Nephron (organoid): ENCODE measurements at regions not wholly inside any gene's neighbourhood (a gene's known extent, or its start where the extent isn't known, plus 50 kb on each side); places are given as distances from the start of the nearest gene placed in this dataset.

Experiments
- H3K27ac Mint-ChIP-seq, 3 experiments: 2 replicates each; pipeline ENCODE4 v1.8.0; 2020; ENCODE audit warnings: mixed read lengths in 3 of 3, mild to moderate bottlenecking in 2 of 3, moderate library complexity in 1 of 3
- H3K27me3 Mint-ChIP-seq: 2 replicates; pipeline ENCODE4 v1.8.0; 2021; ENCODE audit warnings: low read depth, mild to moderate bottlenecking, moderate library complexity, mixed read lengths
- H3K36me3 Mint-ChIP-seq: 2 replicates; pipeline ENCODE4 v1.8.0; 2020; ENCODE audit warnings: low read depth, mixed read lengths
- H3K4me1 Mint-ChIP-seq: 2 replicates; pipeline ENCODE4 v1.8.0; 2020; ENCODE audit warnings: mixed read lengths
- H3K4me3 Mint-ChIP-seq, 3 experiments: 2 replicates each; pipeline ENCODE4 v1.8.0; 2020; ENCODE audit warnings: mild to moderate bottlenecking in 3 of 3, mixed read lengths in 3 of 3, moderate library complexity in 2 of 3
- H3K9me3 Mint-ChIP-seq: 2 replicates; pipeline ENCODE4 v1.8.0; 2020; ENCODE audit warnings: mixed read lengths
- CTCF ChIP-seq, 3 experiments: fragments of 200-600 bp; sonication (generic); IDR thresholded peaks; one replicate each; pipeline ENCODE4 v1.5.0; 2021; ENCODE audit warnings: antibody characterized with exemption in 3 of 3; ENCODE audit not compliant: unreplicated experiment in 3 of 3

DNA sequence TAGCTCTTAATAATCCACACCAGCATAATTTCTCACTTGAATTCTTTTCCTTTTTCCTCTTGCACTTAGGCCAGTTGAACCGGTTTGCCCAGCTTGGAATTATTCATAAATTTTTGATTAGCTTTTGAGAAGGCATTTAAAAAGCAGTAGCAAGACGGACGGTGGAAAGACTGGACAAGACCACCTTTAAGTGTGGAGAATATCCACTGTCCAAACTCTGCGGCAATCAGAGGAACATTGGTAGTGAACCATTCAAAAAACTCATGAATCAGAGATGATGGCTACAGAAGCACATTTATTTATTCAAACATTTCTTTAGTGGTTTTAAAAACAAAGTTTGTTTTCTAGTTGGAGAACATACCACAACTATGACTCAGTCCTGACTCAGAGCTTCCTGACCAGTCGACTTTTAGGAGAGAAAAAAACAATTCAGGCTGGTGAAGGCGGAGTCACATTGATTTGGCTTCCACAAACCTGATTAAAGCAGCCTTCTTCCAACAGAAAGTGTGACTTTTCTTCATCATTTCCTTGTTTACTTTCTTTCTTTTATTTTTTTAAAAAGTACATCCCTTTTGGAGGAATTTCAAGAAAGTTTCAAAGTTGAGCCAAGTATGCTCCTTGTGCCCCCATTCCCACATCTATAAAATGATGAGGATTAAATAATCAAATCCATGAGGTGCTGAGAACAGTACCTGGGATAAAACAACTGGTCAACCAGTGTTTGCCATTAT, 128.8 kb downstream of the ADSS2 start:
- H3K4me3 Mint-ChIP-seq = peak overlapping the region in 1 of 3 experiments; percentile 14
- H3K4me1 Mint-ChIP-seq = no peaks in the 10 kb centered on the region
- no peaks in the 10 kb centered on the region for H3K27me3 Mint-ChIP-seq
- no peak for TF ChIP-seq CTCF (IDR thresholded peaks at IDR 0.05; ENCODE audit: unreplicated experiment in 3 of 3)
- H3K9me3 Mint-ChIP-seq = peaks cover 5% of the 10 kb centered on the region
- peak overlapping the region; percentile 76 to 87 (median 80) for H3K27ac Mint-ChIP-seq
- H3K36me3 Mint-ChIP-seq = no peaks in the 10 kb centered on the region

DNA sequence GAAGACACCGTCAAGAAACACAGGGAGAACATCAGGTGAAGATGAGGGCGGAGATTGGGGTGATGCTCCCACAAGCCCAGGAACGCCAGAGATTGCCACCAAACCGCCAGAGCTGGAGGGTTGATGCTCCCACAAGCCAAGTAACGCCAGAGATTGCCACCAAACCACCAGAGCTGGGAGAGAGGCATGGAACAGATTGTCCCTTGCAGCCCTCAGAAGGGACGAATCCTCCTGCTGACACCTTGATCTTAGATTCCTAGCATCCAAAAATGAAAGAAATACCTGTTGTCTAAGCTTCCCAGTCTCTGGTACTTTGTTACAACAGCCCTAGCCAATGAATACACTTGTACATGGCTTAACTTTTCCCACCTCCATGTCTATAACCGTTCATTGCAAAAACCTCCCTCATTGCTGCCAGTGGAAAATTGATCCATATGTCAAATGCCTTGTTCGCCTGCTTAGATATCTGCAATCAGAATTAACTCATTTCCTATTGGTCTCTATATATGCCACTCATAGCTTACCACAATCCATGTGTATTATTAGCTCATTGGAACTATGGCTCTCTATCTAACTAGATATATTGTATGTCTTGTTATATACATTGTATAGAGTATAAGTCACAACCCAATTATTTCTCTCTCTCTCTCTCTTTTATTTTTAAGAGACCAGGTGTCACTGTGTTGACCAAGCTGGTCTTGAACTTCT, 127.4 kb downstream of the ADSS2 start:
- H3K27ac Mint-ChIP-seq = no peak overlapping the region
- H3K36me3 Mint-ChIP-seq = no peaks in the 10 kb centered on the region
- no peaks in the 10 kb centered on the region for H3K27me3 Mint-ChIP-seq
- H3K4me1 Mint-ChIP-seq = no peaks in the 10 kb centered on the region
- no peak overlapping the region for H3K4me3 Mint-ChIP-seq
- peaks cover 10% of the 10 kb centered on the region for H3K9me3 Mint-ChIP-seq
- no peak for TF ChIP-seq CTCF (IDR thresholded peaks at IDR 0.05; ENCODE audit: unreplicated experiment in 3 of 3)

- Mint-ChIP-seq H3K27ac (no peak overlapping the region), H3K9me3 (peaks cover 13% of the 10 kb centered on the region), H3K4me3 (no peak overlapping the region), H3K4me1 (no peaks in the 10 kb centered on the region), H3K27me3 (no peaks in the 10 kb centered on the region), H3K36me3 (no peaks in the 10 kb centered on the region)
- no peak for TF ChIP-seq CTCF (IDR thresholded peaks at IDR 0.05; ENCODE audit: unreplicated experiment in 3 of 3)
Observed at GRCh38 chr1:244325056-244325758, 126.5 kb downstream of the ADSS2 start.

DNA sequence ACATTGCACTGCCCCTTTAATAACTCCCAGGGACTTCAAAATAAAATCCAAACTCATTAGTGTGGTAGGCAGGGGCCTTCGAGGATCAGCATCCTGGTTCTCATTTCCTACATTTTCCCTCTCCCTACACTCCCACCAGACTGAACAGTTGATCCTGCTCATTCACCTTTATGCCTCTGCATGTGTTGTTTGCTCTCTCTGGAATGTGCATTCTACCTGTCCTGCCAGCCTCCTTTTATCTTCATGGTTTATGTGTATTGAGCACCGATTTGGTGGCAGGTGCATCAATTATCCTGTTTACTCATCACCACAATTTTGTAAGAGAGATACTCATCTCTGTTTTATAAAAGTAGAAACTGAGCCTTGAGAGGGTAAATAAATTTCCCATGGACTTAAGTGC, 125.0 kb downstream of the ADSS2 start:
- Mint-ChIP-seq H3K9me3 (peaks cover 16% of the 10 kb centered on the region), H3K27ac (no peak overlapping the region), H3K36me3 (no peaks in the 10 kb centered on the region), H3K4me3 (no peak overlapping the region), H3K27me3 (no peaks in the 10 kb centered on the region), H3K4me1 (no peaks in the 10 kb centered on the region)
- TF ChIP-seq CTCF (IDR thresholded peaks at IDR 0.05; ENCODE audit: unreplicated experiment in 3 of 3) = no peak

- no peak overlapping the region for H3K27ac Mint-ChIP-seq
- H3K36me3 Mint-ChIP-seq = no peaks in the 10 kb centered on the region
- H3K9me3 Mint-ChIP-seq = peaks cover 16% of the 10 kb centered on the region
- TF ChIP-seq CTCF (IDR thresholded peaks at IDR 0.05; ENCODE audit: unreplicated experiment in 3 of 3) = no peak
- H3K27me3 Mint-ChIP-seq = no peaks in the 10 kb centered on the region
- no peaks in the 10 kb centered on the region for H3K4me1 Mint-ChIP-seq
- H3K4me3 Mint-ChIP-seq = no peak overlapping the region
Observed at GRCh38 chr1:244327533-244327932, 124.2 kb downstream of the ADSS2 start.
